Loucy (cell line): ENCODE measurements at regions not wholly inside any gene's neighbourhood (a gene's known extent, or its start where the extent isn't known, plus 50 kb on each side); places are given as distances from the start of the nearest gene placed in this dataset.

Source experiments
- EZH2phosphoT487 ChIP-seq: fragments of 200-600 bp; IDR thresholded peaks from 2 replicates; pipeline ENCODE4 v1.6.1; 2018; ENCODE audit warnings: antibody characterized with exemption, mild to moderate bottlenecking, moderate library complexity, borderline replicate concordance
- TF ChIP-seq, protein P1 (sequence below): fragments of 200-600 bp; sonication (generic); conservative IDR thresholded peaks from 2 replicates; pipeline ENCODE4 v1.5.1; 2014; ENCODE audit warnings: mild to moderate bottlenecking, antibody characterized with exemption, low read length

DNA sequence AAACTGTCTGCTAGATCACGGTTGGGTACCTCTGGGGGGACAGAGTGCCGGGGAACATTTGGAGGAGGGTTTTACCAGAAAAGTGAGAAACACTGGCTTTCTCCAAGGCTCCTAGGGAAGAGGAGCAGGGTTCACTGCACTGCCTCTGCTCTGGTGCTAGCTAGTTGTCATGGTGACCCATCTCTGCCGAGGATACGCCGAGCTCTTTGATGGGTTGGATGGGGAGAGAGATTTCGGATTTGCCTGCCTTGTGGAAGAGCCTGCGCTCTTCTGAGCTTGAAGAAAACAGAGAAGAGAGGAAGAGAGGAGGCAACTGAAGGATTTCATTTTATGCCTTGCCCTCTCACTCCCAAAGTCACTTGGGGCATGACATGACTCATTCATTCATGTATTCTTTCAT, 92.1 kb downstream of the NAV1 start:
- TF ChIP-seq, protein P1, sequence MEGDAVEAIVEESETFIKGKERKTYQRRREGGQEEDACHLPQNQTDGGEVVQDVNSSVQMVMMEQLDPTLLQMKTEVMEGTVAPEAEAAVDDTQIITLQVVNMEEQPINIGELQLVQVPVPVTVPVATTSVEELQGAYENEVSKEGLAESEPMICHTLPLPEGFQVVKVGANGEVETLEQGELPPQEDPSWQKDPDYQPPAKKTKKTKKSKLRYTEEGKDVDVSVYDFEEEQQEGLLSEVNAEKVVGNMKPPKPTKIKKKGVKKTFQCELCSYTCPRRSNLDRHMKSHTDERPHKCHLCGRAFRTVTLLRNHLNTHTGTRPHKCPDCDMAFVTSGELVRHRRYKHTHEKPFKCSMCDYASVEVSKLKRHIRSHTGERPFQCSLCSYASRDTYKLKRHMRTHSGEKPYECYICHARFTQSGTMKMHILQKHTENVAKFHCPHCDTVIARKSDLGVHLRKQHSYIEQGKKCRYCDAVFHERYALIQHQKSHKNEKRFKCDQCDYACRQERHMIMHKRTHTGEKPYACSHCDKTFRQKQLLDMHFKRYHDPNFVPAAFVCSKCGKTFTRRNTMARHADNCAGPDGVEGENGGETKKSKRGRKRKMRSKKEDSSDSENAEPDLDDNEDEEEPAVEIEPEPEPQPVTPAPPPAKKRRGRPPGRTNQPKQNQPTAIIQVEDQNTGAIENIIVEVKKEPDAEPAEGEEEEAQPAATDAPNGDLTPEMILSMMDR, result no peak
- TF ChIP-seq EZH2phosphoT487, result no peak
